Posterior cingulate gyrus (tissue), 11 donors: ENCODE measurements at regions not wholly inside any gene's neighbourhood (a gene's known extent, or its start where the extent isn't known, plus 50 kb on each side); places are given as distances from the start of the nearest gene placed in this dataset.
"Not testable (repeated sequence)": the region's sequence is repeated elsewhere in the genome, so short reads cannot be mapped to it uniquely, and the experiment has no call there.

Experiments used
- DNase-seq, 10 donors: peaks; one replicate each; pipeline versions ENCODE4 v3.0.0 to v3.0.0-alpha.2; 2020 to 2021; ENCODE audit warnings: mixed read lengths in 3 of 10
- intact Hi-C: fragments of 100-400 bp; cut with DNase I; formaldehyde crosslinking; loops from one replicate; pipeline ENCODE4 v1.15.1; 2023

DNA sequence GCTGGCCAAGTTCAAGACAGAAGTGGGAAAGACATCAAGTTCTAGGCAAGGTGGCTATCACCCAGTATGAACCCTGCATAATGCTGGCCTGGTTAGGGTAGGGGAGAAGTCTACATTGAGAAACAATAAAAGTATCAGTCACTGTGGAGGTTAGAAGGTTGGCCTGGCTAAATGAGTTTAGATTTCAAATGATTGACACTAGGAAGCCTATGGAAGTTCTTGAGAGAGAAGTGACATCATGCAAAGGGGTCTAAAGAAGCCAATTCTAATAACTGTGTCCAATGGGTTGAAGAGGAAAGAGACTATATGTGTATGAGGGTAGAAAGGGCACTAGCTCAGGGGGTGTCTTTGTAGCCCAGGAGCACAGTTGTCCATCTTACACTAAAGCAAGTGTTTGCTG is 98.5 kb upstream of the MBIP start:
- no peak for DNase-seq
- intact Hi-C loops = no loop called here

DNA sequence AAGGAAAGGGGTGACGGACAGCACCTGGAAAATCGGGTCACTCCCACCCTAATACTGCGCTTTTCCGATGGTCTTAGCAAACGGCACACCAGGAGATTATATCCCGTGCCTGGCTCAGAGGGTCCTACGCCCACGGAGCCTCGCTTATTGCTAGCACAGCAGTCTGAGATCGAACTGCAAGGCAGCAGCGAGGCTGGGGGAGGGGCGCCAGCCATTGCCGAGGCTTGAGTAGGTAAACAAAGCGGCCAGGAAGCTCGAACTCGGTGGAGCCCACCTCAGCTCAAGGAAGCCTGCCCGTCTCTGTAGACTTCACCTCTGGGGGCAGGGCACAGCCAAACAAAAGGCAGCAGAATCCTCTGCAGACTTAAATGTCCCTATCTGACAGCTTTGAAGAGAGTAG is 91.5 kb upstream of the MBIP start:
- intact Hi-C loops, DNase-seq: not testable (repeated sequence)

DNA sequence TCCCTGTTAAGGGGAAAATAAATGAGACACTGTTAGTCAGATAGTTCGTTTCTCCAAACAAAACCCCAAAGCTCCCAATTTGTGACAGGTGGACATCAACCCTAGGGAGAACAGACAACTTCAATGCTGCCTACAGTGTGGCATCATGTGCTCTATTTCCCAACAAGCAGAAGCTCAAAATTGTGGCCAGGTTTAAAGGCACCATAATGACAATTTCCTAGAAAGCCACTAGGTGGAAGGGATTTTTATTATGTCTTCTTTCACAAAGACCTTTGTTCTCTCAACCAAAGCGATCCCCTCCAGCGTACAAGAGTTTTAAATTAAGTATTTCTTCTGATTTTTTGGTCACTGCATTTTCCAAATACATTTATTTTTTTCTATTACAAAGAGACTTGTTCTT is 88.0 kb upstream of the MBIP start:
- intact Hi-C loops = no loop called here
- no peak for DNase-seq

DNA sequence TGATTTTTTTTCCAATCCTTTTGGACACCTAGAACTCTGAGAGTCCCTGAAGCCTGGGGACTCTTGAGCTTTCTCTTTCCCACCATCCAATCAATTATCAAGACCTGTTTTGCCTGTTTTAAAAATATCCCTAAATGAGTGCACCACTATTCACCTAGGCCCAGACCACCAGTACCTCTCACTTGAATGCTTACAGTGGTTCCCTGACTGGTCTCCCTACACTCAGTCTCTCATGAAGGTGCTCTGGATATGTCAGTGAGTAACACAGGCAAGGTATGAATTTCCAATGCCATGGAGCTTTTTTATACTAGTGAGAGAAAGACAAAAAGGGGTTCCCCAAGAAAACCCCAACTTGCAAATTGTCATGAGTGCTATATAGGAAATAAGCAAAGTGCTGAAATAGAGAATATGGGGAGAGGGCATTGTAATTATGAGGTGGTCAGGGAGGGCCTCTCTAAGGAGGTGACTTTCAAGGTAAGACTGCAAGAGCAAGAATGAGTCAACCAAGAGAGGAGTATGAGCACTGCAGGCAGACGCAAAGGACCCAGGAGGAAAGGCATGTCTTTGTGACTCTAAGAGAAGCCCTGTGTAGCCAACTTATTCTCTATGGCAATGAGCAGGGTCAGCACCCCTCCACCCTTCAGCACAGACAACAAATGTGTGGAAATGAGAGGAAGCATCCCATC is 85.3 kb upstream of the MBIP start:
- no peak for DNase-seq
- intact Hi-C loops = no loop called here

DNA sequence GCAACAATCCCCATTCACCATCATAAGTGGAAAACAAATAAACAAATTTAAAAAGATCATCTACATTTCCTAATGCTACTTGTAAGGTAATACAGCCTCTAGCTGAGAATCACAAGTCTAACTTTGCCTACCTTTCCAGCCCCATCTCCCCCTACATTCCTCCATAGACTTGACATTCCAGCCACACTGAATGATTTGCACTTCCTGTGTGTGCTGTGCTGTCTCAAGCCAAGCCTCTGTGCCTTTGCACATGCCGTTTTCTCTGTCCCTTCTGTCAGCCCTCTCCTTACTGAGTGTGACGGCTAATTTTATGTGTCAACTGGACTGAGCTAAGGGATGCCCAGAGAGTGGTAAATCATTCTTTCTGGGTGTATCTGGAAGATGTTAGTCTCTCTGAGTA is 82.4 kb upstream of the MBIP start:
- intact Hi-C loops = no loop called here

DNA sequence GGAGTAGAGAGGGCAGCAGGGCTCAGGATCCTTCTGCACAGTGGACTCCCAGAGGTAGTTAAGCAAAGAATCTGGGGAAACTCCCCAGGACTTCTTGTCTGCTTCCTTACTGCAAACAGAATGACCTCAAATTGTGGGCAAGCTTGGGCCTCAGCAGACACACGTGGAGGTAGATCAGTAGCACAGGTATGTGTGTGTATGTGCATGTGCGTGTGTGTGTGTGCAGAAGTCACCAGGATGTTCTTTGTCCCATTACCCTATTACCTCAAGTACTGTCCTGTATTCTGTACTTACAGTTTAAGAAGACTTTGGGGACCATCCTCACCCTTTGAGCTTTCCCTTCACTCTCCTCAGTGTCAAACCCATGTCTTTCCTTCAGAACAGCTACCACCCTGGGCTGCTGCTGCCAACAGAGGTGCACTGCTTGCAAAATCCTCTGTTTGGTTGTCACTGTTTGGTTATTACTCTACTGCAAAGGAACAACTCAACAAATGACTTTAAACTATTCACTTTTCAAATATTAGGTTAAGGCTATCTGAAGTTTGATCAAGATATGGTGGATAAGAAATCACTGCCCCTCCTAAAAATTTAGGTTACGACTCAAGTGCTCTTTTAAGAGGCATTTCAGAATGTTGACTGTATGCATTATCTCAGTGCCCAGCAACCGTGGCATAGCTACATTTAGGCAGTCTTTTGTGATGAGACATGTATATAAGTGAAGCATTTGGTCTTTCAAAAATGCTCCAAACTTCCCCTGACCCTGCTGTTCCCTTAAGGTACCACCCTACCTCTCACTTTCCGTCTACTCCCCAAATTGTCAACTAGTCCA is 78.2 kb upstream of the MBIP start:
- no peak for DNase-seq
- intact Hi-C loops = no loop called here

More for the DNA sequence above, 82.4 kb upstream of the MBIP start:
- no peak for DNase-seq

DNA sequence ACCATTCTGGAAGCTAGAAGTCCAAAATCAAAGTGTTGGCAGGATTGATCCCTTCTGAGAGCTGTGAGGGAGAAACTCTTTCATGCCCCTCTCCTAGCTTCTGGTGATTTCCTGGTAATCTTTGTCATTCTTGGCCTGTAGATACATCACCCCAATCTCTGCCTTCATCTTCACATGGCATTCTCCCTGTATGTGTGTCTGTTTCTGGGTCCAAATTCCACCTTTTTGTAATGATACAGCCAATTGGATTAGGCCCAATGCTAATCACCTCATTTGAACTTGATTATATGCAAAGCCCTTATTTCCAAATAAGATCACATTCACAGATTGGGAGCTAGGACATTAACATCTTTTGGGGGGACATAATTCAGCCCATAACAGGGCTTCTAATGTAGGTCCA is 76.9 kb upstream of the MBIP start:
- intact Hi-C loops = no loop called here
- DNase-seq = no peak

DNA sequence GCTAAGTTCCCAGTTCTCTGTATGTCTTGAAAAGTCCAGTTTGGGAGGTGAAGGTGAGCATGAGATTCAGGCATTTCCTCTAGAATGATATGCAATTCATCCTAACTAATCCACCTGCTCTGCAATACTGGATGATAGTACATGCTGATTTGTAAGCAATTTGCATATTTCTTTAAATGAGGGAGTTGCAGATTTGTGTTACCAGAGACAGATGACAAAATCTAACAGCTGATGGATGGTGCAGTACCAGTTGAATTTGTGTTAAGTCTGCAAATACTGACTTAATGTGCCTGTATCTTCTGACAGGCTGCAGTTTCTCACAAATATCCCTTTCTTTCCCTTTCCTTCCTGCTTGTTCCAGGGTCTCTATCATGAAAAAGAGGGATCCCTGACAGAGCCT is 76.4 kb upstream of the MBIP start:
- no peak for DNase-seq
- intact Hi-C loops = no loop called here

DNA sequence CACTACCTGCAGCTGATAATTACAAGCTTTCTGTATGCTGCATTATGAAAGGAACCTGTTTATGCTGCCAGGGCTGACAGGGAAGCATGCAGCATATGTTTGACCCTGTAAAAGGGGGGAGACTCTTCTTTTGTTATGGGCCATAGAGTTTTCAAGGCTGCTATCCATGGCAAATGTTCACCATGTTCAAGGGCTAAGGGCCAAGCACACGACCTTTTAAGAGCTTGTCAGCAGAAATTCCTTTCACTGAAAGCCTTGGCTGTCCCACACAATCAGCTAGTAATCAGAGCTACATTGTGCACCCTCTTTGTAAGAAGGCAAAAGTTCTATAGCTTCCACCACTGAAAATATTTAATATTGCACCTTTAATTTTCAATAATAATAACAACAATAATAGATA is 74.2 kb upstream of the MBIP start:
- DNase-seq = no peak
- intact Hi-C loops = no loop called here

DNA sequence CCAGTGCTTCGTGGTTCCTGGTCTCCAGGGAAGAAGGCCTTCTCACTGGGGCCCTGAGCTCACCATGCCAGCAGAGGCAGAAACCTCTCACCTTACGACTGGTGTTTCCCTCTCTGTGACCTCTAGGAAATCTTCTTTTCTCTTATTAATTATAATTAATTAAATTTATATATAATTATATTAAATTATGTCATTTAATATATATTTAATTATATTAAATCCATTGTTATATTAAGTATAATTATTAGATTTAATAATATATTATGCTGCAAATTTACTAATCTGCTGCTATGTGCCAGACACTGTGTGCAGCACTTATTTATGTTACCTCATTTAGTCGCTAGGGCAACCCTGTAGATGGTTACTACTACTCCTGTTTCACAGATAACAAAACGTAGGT is 70.3 kb upstream of the MBIP start:
- DNase-seq = no peak
- intact Hi-C loops = no loop called here

DNA sequence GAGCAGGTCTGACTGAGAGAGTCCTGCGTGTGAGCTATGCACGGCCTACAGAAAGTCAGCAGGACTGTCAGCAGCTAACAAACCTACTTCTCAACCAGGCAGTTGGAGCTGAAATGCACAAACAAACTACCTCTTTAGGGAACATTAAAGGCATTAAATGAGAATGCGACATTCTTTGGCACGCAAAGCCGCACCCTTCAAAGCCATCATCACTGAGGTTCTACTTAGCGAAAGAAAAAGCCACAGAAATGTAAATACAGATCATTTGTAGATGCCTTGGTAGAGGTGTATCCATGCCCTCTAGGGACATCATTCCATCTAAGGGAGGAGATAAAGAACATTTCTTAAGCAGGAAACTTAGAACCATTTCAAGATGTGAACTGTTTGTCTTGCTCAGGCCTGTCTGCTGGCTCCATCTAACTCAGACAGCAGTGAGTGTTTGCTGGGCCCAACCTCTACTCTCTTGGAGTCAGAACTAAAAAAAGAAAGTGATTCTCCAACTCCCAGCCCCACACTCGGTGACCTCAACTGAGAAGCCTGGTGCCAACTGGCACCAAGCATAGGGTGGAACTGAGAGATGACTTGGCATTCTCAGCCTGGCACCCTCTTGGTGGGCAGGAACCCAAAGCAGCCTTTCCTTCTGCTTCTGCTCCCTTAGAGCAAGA is 63.5 kb upstream of the MBIP start:
- intact Hi-C loops = no loop called here
- peak in 7 of 10 donors; percentile 10 to 90 (median 37) for DNase-seq

DNA sequence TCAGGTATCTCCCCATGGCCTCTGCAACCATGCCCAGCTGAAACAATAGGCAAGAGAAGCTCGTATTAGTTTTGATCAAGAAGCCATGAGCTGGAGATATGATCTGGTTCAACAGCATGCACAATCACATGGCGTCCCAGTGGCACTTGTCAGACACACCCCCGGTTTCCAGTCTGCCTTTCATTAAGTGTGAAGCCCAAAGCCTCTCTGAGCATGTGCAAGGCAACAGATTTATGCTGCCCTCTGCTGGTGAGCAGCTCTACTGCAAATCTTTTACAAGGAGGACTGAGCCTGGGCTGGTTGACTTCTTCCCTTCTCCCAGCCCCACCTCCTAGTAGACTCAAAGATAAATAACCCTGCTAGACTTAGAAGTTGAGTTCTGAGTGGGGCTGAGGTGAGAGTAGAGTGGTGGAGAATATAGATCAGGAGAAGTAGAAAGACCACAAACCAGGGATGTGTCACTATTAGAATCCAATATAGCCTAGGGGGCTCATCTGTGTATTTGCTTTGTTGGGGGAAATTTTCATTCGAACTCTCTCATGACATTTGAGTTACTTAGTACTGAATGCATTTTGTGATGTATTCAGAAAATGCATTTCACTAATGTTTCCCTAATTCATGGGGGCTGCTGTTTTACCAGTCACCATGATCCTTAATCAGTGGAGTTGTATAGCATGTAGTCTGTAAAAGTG is 53.7 kb upstream of the MBIP start:
- peak; percentile 19 to 92 (median 70) for DNase-seq
- intact Hi-C loops = loop anchor here (1.0 to 10.0 kb wide), 4 partner anchors 167 to 495 kb away; no protein-coding TSS in a partner anchor
